Liver (tissue), 8 donors: ENCODE measurements at regions not wholly inside any gene's neighbourhood (a gene's known extent, or its start where the extent isn't known, plus 50 kb on each side); places are given as distances from the start of the nearest gene placed in this dataset.

Experiments
- DNase-seq: peaks from one replicate; pipeline ENCODE4 v3.0.0-alpha.2; 2017; ENCODE audit warnings: low spot score
- H3K27ac ChIP-seq, 2 donors: one replicate each; pipeline ENCODE4 v1.7.0; 2013; ENCODE audit warnings: inconsistent platforms in 2 of 2, low read length in 2 of 2, control low read depth in 1 of 2, low read depth in 1 of 2, mild to moderate bottlenecking in 1 of 2
- H3K27me3 ChIP-seq, 4 donors: one replicate each; pipeline versions ENCODE4 v1.6.1 to v1.7.0; 2013; ENCODE audit warnings: low read length in 3 of 4, inconsistent platforms in 1 of 4, mild to moderate bottlenecking in 1 of 4, moderate library complexity in 1 of 4; ENCODE audit not compliant: control insufficient read depth in 4 of 4, insufficient read depth in 4 of 4
- H3K36me3 ChIP-seq, 4 donors: one replicate each; pipeline versions ENCODE4 v1.6.1 to v1.7.0; 2013; ENCODE audit warnings: low read length in 3 of 4, mild to moderate bottlenecking in 3 of 4, low read depth in 1 of 4, moderate library complexity in 1 of 4; ENCODE audit not compliant: control insufficient read depth in 4 of 4, insufficient read depth in 3 of 4
- H3K4me1 ChIP-seq, 4 donors: one replicate each; pipeline versions ENCODE4 v1.6.1 to v1.7.0; 2013; ENCODE audit warnings: low read length in 3 of 4, mild to moderate bottlenecking in 3 of 4, moderate library complexity in 1 of 4; ENCODE audit not compliant: control insufficient read depth in 4 of 4, insufficient read depth in 4 of 4
- H3K4me3 ChIP-seq, 3 donors: one replicate each; pipeline versions ENCODE4 v1.6.1 to v1.7.0; 2013; ENCODE audit warnings: low read length in 3 of 3, control low read depth in 1 of 3, low read depth in 1 of 3, mild to moderate bottlenecking in 1 of 3
- H3K9ac ChIP-seq, 2 donors: one replicate each; pipeline ENCODE4 v1.7.0; 2013; ENCODE audit warnings: low read length in 2 of 2, mild to moderate bottlenecking in 2 of 2, moderate library complexity in 2 of 2, control low read depth in 1 of 2, low read depth in 1 of 2
- H3K9me3 ChIP-seq, 4 donors: one replicate each; pipeline versions ENCODE4 v1.6.1 to v1.7.0; 2013; ENCODE audit warnings: low read length in 3 of 4; ENCODE audit not compliant: control insufficient read depth in 4 of 4
- ATF3 ChIP-seq: IDR thresholded peaks from 2 replicates; pipeline ENCODE4 v1.6.1; 2016; ENCODE audit warnings: antibody characterized with exemption
- CTCF ChIP-seq: fragments of 150-350 bp; IDR thresholded peaks from 2 replicates; pipeline ENCODE4 v1.5.1; 2017; ENCODE audit warnings: improper control_type of control experiment, low read depth, low read length; ENCODE audit not compliant: missing input control
- FOXA1 ChIP-seq: IDR thresholded peaks from 2 replicates; pipeline ENCODE4 v1.6.1; 2016; ENCODE audit warnings: antibody characterized with exemption
- FOXA2 ChIP-seq: IDR thresholded peaks from 2 replicates; pipeline ENCODE4 v1.6.1; 2016; ENCODE audit warnings: antibody characterized with exemption
- GABPA ChIP-seq, 2 donors: IDR thresholded peaks in 1 of 2; conservative IDR thresholded peaks in 1 of 2; 2 replicates each; pipeline ENCODE4 v1.6.1; 2016; ENCODE audit warnings: antibody characterized with exemption in 2 of 2, mild to moderate bottlenecking in 1 of 2, moderate library complexity in 1 of 2
- HNF4A ChIP-seq, 2 donors: conservative IDR thresholded peaks; 2 replicates each; pipeline ENCODE4 v1.6.1; 2016; ENCODE audit warnings: antibody characterized with exemption in 2 of 2, mild to moderate bottlenecking in 2 of 2
- HNF4G ChIP-seq: IDR thresholded peaks from 2 replicates; pipeline ENCODE4 v1.6.1; 2016; ENCODE audit warnings: antibody characterized with exemption
- JUND ChIP-seq, 2 donors: IDR thresholded peaks; 2 replicates each; pipeline ENCODE4 v1.6.1; 2016; ENCODE audit warnings: antibody characterized with exemption in 2 of 2
- MAX ChIP-seq: IDR thresholded peaks from 2 replicates; pipeline ENCODE4 v1.6.1; 2016; ENCODE audit warnings: antibody characterized with exemption
- NR2F2 ChIP-seq: IDR thresholded peaks from 2 replicates; pipeline ENCODE4 v1.6.1; 2016; ENCODE audit warnings: antibody characterized with exemption
- REST ChIP-seq: IDR thresholded peaks from 2 replicates; pipeline ENCODE4 v1.6.1; 2016; ENCODE audit warnings: antibody characterized with exemption, mild to moderate bottlenecking
- RXRA ChIP-seq, 2 donors: IDR thresholded peaks; 2 replicates each; pipeline ENCODE4 v1.6.1; 2017 to 2018; ENCODE audit warnings: antibody characterized with exemption in 2 of 2, mild to moderate bottlenecking in 1 of 2
- SP1 ChIP-seq: IDR thresholded peaks from 2 replicates; pipeline ENCODE4 v1.6.1; 2018; ENCODE audit warnings: antibody characterized with exemption, mild to moderate bottlenecking
- TAF1 ChIP-seq: conservative IDR thresholded peaks from 2 replicates; pipeline ENCODE4 v1.6.1; 2016; ENCODE audit warnings: antibody characterized with exemption, mild to moderate bottlenecking
- YY1 ChIP-seq: IDR thresholded peaks from 2 replicates; pipeline ENCODE4 v1.6.1; 2016; ENCODE audit warnings: antibody characterized with exemption, mild to moderate bottlenecking
- ZBTB33 ChIP-seq: IDR thresholded peaks from 2 replicates; pipeline ENCODE4 v1.6.1; 2016; ENCODE audit warnings: antibody characterized with exemption
- WGBS: extraction: QIAGEN DNeasy Blood & Tissue Kit; methylation state at CpG from one replicate; pipeline ENCODE4 v1.1.7; 2013; 5-methylcytosine and 5-hydroxymethylcytosine counted together
- donor health status: healthy.
- donor health status: healthy.
- donor health status: healthy.
- donor health status: healthy.
- donor health status: healthy.

GRCh38 chr2:234722176-234722575, 225.3 kb upstream of the ARL4C start:
- Histone ChIP-seq H3K36me3 (no peaks in the 10 kb centered on the region), H3K9me3 (no peaks in the 10 kb centered on the region), H3K4me1 (no peaks in the 10 kb centered on the region), H3K4me3 (no peak overlapping the region), H3K9ac (no peak overlapping the region), H3K27ac (no peak overlapping the region), H3K27me3 (no peaks in the 10 kb centered on the region)
- DNase-seq, result no peak
- TF ChIP-seq FOXA2 (no peak), MAX (no peak), GABPA (IDR thresholded peaks at IDR 0.05 in 1 of 2, conservative IDR thresholded peaks at IDR 0.05 in 1 of 2) (no peak), TAF1 (no peak), ZBTB33 (no peak), RXRA (IDR thresholded peaks at IDR 0.05) (no peak), YY1 (no peak), FOXA1 (no peak), HNF4A (conservative IDR thresholded peaks at IDR 0.05) (no peak), ATF3 (no peak), NR2F2 (no peak), CTCF (no peak), HNF4G (no peak)

GRCh38 chr2:234719116-234719716, 222.3 kb upstream of the ARL4C start:
- Histone ChIP-seq H3K36me3 (no peaks in the 10 kb centered on the region), H3K4me3 (no peak overlapping the region), H3K9ac (no peak overlapping the region), H3K9me3 (no peaks in the 10 kb centered on the region), H3K27me3 (no peaks in the 10 kb centered on the region), H3K4me1 (no peaks in the 10 kb centered on the region), H3K27ac (no peak overlapping the region)
- DNase-seq, result no peak
- no peak for TF ChIP-seq NR2F2
- TF ChIP-seq TAF1, result no peak
- no peak for TF ChIP-seq YY1
- TF ChIP-seq REST, result no peak
- no peak for TF ChIP-seq CTCF
- no peak for TF ChIP-seq SP1
- no peak for TF ChIP-seq MAX
- no peak for TF ChIP-seq ATF3
- TF ChIP-seq FOXA1, result no peak
- TF ChIP-seq HNF4A (conservative IDR thresholded peaks at IDR 0.05), result no peak
- no peak for TF ChIP-seq JUND (IDR thresholded peaks at IDR 0.05)
- TF ChIP-seq RXRA (IDR thresholded peaks at IDR 0.05), result no peak
- TF ChIP-seq ZBTB33, result no peak
- WGBS, result 87% methylated on average over 7 of the region's 7 CpGs
